T-helper 1 cell treated with Interleukin-12 subunit alpha and Interleukin-12 subunit beta and Interleukin-4 antibody, amounts not matched to agents 30 μg/mL and 1 μg/mL, for 36 hours (primary cell): ENCODE measurements at regions not wholly inside any gene's neighbourhood (a gene's known extent, or its start where the extent isn't known, plus 50 kb on each side); places are given as distances from the start of the nearest gene placed in this dataset.
"Not testable (repeated sequence)": the region's sequence is repeated elsewhere in the genome, so short reads cannot be mapped to it uniquely, and the experiment has no call there.

ENCODE experiments used
- H3K27ac Mint-ChIP-seq: one replicate; pipeline ENCODE4 v1.8.0; 2021; ENCODE audit warnings: mild to moderate bottlenecking, mixed read lengths
- H3K27me3 Mint-ChIP-seq: one replicate; pipeline ENCODE4 v1.8.0; 2021; ENCODE audit warnings: low read depth, mixed read lengths
- H3K36me3 Mint-ChIP-seq: one replicate; pipeline ENCODE4 v1.8.0; 2021; ENCODE audit warnings: low read depth, mixed read lengths
- H3K4me1 Mint-ChIP-seq: one replicate; pipeline ENCODE4 v1.8.0; 2021; ENCODE audit warnings: low read depth, mixed read lengths
- H3K4me3 Mint-ChIP-seq: one replicate; pipeline ENCODE4 v1.8.0; 2021; ENCODE audit warnings: mild to moderate bottlenecking, moderate library complexity, mixed read lengths
- H3K9me3 Mint-ChIP-seq: one replicate; pipeline ENCODE4 v1.8.0; 2021; ENCODE audit warnings: mixed read lengths

DNA sequence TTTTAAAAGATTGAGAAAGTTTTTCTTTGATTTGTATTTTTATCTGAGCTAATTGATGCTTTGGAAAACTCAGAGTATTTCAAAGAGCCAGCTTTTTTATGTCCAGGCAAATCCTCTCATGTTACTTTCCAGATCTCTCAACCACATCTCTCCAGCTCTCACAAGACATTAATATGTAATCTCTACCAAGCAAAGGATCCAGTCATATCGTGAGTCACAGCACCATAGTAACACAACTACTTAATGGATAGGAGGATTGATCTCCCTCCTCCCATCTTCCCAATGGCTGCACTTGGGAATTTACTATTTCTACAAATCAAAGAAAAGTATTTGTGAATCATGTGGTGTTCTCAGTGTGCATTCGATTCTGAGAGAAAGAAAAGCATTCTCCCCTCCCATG is 63.3 kb downstream of the POU4F1 start:
- H3K4me3 Mint-ChIP-seq: no peak overlapping the region
- no peak overlapping the region for H3K27ac Mint-ChIP-seq
- no peaks in the 10 kb centered on the region for H3K36me3 Mint-ChIP-seq
- no peaks in the 10 kb centered on the region for H3K27me3 Mint-ChIP-seq
- no peaks in the 10 kb centered on the region for H3K9me3 Mint-ChIP-seq
- H3K4me1 Mint-ChIP-seq: no peaks in the 10 kb centered on the region

DNA sequence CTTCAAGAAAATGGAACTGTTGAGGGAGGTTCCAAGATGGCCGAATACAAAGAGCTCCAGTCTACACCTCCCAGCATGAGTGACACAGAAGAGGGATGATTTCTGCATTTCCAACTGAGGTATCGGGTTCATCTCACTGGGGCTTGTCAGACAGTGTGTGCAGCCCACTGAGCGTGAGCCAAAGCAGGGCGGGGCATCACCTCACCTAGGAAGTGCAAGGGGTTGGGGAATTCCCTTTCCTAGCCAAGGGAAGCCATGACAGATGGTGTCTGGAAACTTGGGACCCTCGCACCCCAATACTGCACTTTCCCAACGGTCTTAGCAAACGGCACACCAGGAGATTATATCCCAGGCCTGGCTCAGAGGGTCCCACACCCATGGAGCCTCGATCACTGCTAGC is 77.3 kb downstream of the POU4F1 start:
- H3K36me3 Mint-ChIP-seq, H3K4me3 Mint-ChIP-seq, H3K9me3 Mint-ChIP-seq, H3K4me1 Mint-ChIP-seq, H3K27me3 Mint-ChIP-seq, H3K27ac Mint-ChIP-seq: not testable (repeated sequence)

DNA sequence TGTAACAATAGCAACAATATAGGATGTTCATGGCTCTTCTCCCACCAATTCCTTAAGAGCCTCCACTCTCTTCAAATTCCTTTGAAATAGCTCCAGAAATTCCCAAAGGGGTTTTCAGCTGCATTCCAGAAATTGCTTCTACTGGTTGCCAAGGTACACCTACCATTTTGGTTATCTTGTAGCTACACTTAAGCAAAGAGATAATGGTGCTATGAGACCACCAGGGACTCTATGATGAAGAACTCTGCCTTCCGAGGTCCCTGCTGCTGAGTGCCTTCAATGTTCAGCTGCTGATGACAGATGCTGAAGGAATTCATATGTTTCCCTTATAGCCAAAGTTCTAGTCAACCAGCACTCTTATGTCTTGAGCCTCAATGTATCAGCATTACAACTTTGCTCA is 78.4 kb downstream of the POU4F1 start:
- H3K9me3 Mint-ChIP-seq: no peaks in the 10 kb centered on the region
- no peaks in the 10 kb centered on the region for H3K4me1 Mint-ChIP-seq
- no peaks in the 10 kb centered on the region for H3K36me3 Mint-ChIP-seq
- H3K27me3 Mint-ChIP-seq: no peaks in the 10 kb centered on the region
- no peak overlapping the region for H3K4me3 Mint-ChIP-seq
- H3K27ac Mint-ChIP-seq: no peak overlapping the region

DNA sequence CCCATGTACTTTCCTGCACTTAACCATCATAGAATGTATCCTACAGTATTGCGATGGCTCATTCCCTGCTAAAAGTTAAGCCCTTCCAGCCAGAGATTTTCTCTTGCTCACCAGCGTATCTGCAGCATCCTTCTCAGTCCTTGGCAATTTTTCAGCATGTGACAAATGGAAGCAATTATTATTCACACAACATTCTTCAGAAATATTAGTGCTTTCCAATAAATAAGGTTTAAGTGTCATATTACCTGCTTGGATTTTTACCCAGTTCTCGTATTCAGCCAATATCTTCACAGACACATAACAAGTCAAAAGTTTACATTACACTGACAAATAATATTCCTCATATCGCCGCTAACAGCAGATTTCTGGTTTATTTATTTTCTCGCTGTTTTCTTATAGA is 82.3 kb downstream of the POU4F1 start:
- Mint-ChIP-seq H3K9me3 (no peaks in the 10 kb centered on the region), H3K4me3 (no peak overlapping the region), H3K27me3 (no peaks in the 10 kb centered on the region), H3K27ac (no peak overlapping the region), H3K4me1 (no peaks in the 10 kb centered on the region), H3K36me3 (no peaks in the 10 kb centered on the region)

DNA sequence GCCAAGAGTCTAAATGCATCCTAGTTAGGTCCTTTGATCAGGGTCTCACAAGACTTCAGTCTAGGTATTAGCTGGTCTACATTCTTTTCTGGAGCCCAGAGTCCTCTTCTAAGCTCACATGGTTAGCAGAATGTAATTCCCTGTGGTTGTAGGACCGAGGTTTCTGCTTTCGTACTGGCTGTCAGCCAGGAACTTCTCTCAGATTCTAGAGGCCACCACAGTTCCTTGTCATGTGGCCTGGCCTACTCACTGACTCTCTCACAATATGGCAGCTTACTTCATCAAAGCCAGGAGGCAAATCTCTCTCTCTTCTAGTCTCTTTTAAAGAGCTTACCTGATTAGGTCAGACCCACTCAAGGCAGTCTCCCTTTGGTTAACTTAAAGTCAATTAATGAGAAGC is 82.9 kb downstream of the POU4F1 start:
- H3K4me3 Mint-ChIP-seq: no peak overlapping the region
- no peaks in the 10 kb centered on the region for H3K4me1 Mint-ChIP-seq
- no peaks in the 10 kb centered on the region for H3K9me3 Mint-ChIP-seq
- H3K27me3 Mint-ChIP-seq: no peaks in the 10 kb centered on the region
- H3K27ac Mint-ChIP-seq: no peak overlapping the region
- no peaks in the 10 kb centered on the region for H3K36me3 Mint-ChIP-seq

DNA sequence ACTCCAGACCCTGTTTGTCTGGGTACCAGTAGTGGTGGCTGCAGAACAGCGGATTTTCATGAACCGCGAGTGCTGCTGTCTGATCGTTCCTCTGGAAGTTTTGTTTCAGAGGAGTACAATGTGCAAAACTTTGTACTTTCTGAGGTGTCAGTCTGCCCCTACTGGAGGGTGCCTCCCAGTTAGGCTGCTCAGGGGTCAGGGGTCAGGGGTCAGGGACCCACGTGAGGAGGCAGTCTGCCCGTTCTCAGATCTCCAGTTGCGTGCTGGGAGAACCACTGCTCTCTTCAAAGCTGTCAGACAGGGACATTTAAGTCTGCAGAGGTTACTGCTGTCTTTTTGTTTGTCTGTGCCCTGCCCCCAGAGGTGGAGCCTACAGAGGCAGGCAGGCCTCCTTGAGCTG is 84.9 kb downstream of the POU4F1 start:
- H3K27me3 Mint-ChIP-seq, H3K4me1 Mint-ChIP-seq: not testable (repeated sequence)

DNA sequence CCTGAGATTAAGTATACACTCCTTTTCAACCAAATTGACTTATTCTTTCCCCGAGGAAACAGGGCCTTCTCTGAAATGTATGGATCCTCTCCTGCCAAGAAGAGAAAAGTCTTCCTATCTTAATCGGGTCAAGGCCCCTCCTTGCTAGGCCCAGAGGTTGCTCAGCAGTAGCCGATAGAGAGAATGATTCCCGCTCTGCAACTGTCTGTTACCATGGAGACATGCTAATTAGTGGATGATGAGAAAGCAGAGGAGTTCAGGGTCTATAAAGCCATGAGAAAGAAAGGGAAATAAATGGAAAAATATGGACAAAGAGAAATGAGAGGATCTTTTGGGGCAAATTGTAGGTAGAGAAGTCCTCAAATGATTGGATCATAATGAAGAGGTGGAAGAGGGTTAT is 103.5 kb downstream of the POU4F1 start:
- H3K27me3 Mint-ChIP-seq: no peaks in the 10 kb centered on the region
- no peak overlapping the region for H3K27ac Mint-ChIP-seq
- H3K9me3 Mint-ChIP-seq: peaks cover 5% of the 10 kb centered on the region
- H3K4me1 Mint-ChIP-seq: no peaks in the 10 kb centered on the region
- H3K4me3 Mint-ChIP-seq: no peak overlapping the region
- no peaks in the 10 kb centered on the region for H3K36me3 Mint-ChIP-seq

More for the DNA sequence above, 84.9 kb downstream of the POU4F1 start:
- H3K9me3 Mint-ChIP-seq, H3K27ac Mint-ChIP-seq, H3K4me3 Mint-ChIP-seq, H3K36me3 Mint-ChIP-seq: not testable (repeated sequence)

DNA sequence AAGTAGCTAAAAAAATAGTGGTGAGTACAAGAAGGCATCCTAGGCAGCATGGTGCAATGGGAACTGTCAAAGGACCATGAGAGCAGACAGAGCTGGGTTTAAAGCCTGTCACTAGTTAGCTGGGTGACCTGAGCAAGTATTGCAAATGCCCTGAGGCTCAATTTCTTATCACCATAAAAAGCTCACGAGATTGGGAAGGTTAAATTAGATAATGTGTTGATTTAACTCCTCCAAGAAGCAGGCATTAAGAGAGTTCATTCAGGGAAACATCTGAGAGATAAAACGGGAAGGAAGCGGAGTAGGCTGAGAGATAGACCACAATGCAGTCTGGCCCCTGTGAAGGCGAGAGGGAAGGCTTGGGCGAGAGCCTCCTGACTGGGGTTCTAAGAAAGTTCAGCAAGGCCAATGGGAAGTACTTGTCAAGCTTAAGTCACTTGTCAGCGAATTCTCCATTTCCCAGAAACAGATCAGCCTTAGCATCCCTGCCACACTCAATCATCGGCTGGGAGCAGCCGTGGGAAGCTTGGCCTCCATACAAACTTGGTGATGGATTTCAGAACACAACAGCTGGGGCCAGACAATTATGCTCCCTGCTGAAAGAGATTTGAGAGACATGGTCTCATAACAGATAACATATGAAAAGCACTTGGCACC is 105.5 kb downstream of the POU4F1 start:
- H3K4me1 Mint-ChIP-seq: no peaks in the 10 kb centered on the region
- no peak overlapping the region for H3K4me3 Mint-ChIP-seq
- no peak overlapping the region for H3K27ac Mint-ChIP-seq
- peaks cover 5% of the 10 kb centered on the region for H3K9me3 Mint-ChIP-seq
- no peaks in the 10 kb centered on the region for H3K36me3 Mint-ChIP-seq
- no peaks in the 10 kb centered on the region for H3K27me3 Mint-ChIP-seq

DNA sequence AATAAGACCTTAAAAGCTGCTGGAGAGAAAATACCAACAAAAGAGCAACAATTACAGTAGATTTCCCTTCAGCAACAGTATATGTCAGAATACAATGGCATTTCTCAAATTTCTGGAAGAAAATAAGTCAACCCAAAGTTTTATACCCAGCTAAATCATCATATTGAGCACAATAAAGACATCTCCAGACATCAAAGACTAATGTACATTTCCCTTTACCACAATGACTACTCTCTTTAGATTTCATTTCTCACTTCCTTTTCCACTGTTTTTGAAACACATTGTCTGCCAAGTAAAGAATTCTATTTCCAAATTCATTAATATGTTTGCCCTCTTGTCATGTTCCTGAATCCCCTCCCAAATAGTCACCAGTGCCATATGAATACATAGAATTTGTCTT is 111.4 kb downstream of the POU4F1 start:
- Mint-ChIP-seq H3K4me3 (no peak overlapping the region), H3K36me3 (no peaks in the 10 kb centered on the region), H3K4me1 (no peaks in the 10 kb centered on the region), H3K27me3 (no peaks in the 10 kb centered on the region), H3K9me3 (peaks cover 11% of the 10 kb centered on the region), H3K27ac (no peak overlapping the region)

DNA sequence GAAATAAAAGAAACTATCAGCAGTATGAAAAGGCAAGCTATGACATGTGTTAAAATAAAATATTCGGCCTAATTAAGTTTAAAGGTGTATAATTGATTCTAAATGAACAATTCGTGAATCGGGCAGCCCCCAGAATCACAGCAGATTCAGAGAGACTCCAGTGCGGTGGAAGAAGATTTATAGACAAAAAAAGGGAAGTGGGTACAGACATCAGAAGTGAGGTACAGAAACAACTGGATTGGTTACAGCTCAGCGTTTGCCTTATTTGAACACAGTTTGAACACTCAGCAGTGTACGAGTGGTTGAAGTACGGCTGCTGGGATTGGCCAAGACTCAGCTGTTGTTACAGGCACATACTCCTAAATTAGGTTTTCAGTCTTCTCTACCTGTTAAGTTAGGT is 113.1 kb downstream of the POU4F1 start:
- H3K27me3 Mint-ChIP-seq, H3K4me1 Mint-ChIP-seq, H3K36me3 Mint-ChIP-seq, H3K4me3 Mint-ChIP-seq, H3K27ac Mint-ChIP-seq: not testable (repeated sequence)
- H3K9me3 Mint-ChIP-seq: peaks cover 11% of the 10 kb centered on the region

DNA sequence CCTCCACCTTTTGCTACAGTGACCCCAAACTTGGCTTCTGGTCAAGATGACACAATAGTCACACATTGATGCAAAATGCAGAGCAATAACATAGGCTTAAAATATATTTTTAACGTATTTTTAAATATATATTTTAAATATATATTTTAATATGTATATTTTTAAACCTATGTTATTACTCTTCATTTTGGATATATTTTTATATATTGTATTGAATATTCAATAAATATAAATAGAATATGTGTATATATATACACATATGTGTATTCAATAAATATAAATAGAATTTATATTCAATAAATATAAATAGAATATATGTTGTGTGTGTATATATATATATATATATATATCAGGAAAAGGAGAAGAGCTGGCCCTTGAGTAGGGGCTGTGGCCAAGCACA is 115.6 kb downstream of the POU4F1 start:
- Mint-ChIP-seq H3K36me3 (no peaks in the 10 kb centered on the region), H3K9me3 (peaks cover 10% of the 10 kb centered on the region), H3K4me3 (no peak overlapping the region), H3K4me1 (no peaks in the 10 kb centered on the region), H3K27ac (no peak overlapping the region), H3K27me3 (no peaks in the 10 kb centered on the region)

DNA sequence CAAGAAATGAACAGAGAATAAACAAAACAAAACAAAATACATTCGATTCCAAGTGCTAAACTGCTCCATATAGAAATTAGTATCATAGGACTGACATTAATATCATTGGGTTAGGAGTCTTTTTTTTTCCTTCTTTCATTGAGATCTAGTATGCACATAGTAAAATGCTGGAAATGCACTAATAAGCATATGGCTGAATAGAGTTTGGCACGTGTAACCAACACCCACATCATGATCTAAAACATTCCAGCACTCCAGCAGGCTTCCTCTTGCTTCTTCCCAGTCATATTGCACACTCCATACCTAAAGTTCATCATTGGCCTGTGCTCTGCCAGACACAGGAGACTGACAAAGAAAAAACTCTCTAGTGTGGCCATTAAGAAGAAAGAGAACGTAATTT is 117.5 kb downstream of the POU4F1 start:
- Mint-ChIP-seq H3K9me3 (no peaks in the 10 kb centered on the region), H3K27ac (no peak overlapping the region), H3K4me1 (no peaks in the 10 kb centered on the region), H3K27me3 (no peaks in the 10 kb centered on the region), H3K4me3 (no peak overlapping the region), H3K36me3 (no peaks in the 10 kb centered on the region)

DNA sequence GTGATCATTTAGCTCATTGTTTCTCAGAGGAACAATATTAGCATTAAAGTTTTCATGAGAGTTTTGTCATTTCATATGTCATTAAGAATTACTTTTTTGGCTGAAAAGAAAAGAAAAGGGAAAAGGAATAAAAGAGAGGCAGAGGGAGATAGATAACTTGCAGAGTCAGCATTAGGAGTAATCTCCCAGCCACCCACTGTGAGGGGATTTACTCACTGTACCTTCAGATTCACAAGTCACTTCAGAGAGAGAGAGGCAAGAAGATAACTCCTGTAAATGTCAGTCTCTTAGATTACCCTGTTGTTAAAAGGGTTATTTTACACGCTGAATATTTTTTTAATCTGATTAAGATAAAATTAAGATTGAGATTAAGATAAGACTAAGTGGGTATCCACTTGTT is 125.2 kb downstream of the POU4F1 start:
- no peak overlapping the region for H3K4me3 Mint-ChIP-seq
- no peaks in the 10 kb centered on the region for H3K36me3 Mint-ChIP-seq
- no peaks in the 10 kb centered on the region for H3K4me1 Mint-ChIP-seq
- no peaks in the 10 kb centered on the region for H3K9me3 Mint-ChIP-seq
- H3K27me3 Mint-ChIP-seq: no peaks in the 10 kb centered on the region
- no peak overlapping the region for H3K27ac Mint-ChIP-seq

DNA sequence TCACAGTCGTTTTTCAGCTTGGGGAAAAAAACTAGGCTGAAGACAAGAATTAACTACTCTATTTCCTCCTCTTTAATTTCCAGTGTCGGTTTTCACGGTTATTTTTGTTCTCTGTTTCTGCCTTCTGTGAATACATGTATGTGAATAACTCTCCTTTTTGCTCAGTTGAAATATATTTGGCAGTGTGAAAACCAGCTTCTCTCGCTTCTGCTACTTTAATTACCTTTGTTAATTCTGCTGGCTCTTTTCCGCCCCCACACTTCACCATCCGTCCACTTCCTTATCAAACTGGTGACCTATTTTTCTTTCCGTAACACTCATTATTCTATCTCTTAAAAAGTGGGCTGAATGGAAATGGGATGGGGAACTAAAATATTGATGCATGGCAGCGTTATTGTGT is 126.4 kb downstream of the POU4F1 start:
- no peak overlapping the region for H3K27ac Mint-ChIP-seq
- no peaks in the 10 kb centered on the region for H3K4me1 Mint-ChIP-seq
- H3K36me3 Mint-ChIP-seq: no peaks in the 10 kb centered on the region
- H3K9me3 Mint-ChIP-seq: no peaks in the 10 kb centered on the region
- H3K27me3 Mint-ChIP-seq: no peaks in the 10 kb centered on the region
- no peak overlapping the region for H3K4me3 Mint-ChIP-seq

DNA sequence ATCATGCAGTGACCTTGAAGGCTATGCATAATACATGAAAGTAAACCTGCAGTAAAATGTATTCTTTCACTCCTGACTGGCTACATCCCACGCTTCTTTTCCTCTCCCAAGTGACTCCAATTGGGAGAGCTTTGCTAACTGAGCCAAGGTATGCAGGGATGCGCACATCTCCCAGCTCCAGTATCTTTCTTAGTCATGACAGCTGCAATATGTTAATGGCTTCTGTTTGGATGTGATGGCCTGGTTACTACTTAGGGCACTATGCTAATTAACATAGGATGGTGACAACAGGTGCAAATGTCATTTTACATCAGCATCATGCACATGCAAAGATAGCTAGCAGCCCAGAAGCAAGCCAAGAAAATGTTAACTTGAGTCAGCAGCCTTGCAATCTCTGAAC is 134.7 kb downstream of the POU4F1 start:
- no peaks in the 10 kb centered on the region for H3K9me3 Mint-ChIP-seq
- peaks cover 3% of the 10 kb centered on the region for H3K27me3 Mint-ChIP-seq
- no peaks in the 10 kb centered on the region for H3K4me1 Mint-ChIP-seq
- H3K4me3 Mint-ChIP-seq: no peak overlapping the region
- no peaks in the 10 kb centered on the region for H3K36me3 Mint-ChIP-seq
- no peak overlapping the region for H3K27ac Mint-ChIP-seq

DNA sequence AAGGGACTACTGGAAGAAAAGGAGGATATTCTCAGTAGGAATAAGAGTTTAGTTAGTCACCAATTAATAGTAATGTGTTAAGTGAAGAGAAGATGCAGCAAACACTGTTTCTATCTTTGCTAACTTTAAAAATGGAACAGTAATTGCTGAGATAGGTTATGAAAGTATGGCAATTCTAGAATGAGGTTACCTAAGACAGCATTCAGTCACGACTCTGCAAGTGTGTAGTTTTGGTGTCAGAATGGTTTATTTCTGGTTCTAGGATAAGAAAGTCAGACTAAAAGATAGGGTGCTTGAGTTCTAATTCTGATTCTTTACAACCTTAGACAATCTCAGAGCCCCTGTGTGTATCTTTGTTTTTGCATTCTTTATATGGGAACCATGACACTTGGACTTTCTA is 138.1 kb downstream of the POU4F1 start:
- H3K9me3 Mint-ChIP-seq: no peaks in the 10 kb centered on the region
- no peak overlapping the region for H3K27ac Mint-ChIP-seq
- H3K27me3 Mint-ChIP-seq: no peaks in the 10 kb centered on the region
- H3K36me3 Mint-ChIP-seq: no peaks in the 10 kb centered on the region
- H3K4me3 Mint-ChIP-seq: no peak overlapping the region
- no peaks in the 10 kb centered on the region for H3K4me1 Mint-ChIP-seq
